GM21515 (cell line): ENCODE measurements at regions not wholly inside any gene's neighbourhood (a gene's known extent, or its start where the extent isn't known, plus 50 kb on each side); places are given as distances from the start of the nearest gene placed in this dataset.
"Not testable (repeated sequence)": the region's sequence is repeated elsewhere in the genome, so short reads cannot be mapped to it uniquely, and the experiment has no call there.

Source experiments
- ATAC-seq: cut with Tn5 transposase; IDR thresholded peaks from one replicate; pipeline ENCODE4 v1.9.1; 2021; ENCODE audit not compliant: unreplicated experiment

- no peak for ATAC-seq
Measured at GRCh38 chr6:137968901-137969300, 101.8 kb downstream of the TNFAIP3 start.

- no peak for ATAC-seq
Measured at GRCh38 chr6:137969874-137970273, 102.8 kb downstream of the TNFAIP3 start.

GRCh38 chr6:137970368-137970767, 103.3 kb downstream of the TNFAIP3 start:
- peak; percentile 65 for ATAC-seq

GRCh38 chr6:137973201-137973600, 106.1 kb downstream of the TNFAIP3 start:
- ATAC-seq, result no peak

DNA sequence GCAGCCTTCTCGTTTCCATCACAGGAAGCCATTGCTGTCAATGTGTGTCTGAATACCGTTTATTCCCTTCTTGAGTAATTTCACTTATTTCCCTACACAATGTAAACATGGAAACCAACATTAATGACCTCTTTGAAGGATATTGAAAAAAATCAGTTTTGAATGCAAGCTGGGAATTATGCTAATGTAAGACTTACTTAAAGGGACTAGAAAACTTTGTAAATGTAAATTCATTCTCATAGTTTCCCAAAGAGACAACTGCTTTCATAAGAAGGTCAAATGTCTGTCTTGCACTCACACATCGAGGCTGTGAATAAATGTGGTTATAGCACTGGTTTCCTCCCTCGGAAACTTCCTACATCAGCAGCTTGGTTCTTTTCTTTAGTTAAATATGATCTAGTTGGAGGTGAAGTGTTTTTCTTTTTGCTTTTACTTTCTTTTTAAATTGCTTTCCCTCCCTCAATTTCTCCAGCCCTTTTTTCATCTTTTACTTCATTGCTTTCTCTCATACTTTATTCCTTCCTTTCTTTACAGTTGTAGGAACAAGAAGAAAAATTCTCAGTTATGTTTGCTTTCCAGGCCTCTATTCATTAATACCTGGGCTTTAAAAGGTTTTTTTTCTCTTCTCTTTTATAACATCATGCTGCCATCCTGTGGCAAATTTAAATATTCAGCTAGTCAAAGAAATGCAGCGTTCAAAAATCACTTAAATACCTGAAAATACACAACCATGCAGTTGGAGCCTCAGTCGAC, 108.3 kb downstream of the TNFAIP3 start:
- no peak for ATAC-seq

- ATAC-seq, result no peak
Measured at GRCh38 chr6:137976430-137976829, 109.4 kb downstream of the TNFAIP3 start.

DNA sequence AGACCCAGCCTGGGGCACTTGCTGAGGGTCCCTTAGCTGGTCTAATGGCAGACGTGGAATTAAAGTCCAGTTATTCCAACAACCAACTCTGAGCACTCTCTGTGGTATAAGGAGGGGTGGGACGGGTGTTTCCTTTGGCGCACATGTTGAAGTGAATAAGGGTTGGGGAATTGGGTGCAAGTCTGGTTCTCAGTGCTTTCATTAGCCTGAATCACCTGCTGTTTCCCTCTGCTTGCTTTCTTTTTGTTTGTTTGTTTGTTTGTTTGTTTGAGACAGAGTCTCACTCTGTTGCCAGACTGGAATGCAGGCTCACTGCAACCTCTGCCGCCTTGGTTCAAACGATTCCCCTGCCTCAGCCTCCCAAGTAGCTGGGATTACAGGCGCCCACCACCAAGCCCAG, 110.1 kb downstream of the TNFAIP3 start:
- ATAC-seq, result no peak

- ATAC-seq, result no peak
Measured at GRCh38 chr6:137977814-137978213, 110.8 kb downstream of the TNFAIP3 start.

DNA sequence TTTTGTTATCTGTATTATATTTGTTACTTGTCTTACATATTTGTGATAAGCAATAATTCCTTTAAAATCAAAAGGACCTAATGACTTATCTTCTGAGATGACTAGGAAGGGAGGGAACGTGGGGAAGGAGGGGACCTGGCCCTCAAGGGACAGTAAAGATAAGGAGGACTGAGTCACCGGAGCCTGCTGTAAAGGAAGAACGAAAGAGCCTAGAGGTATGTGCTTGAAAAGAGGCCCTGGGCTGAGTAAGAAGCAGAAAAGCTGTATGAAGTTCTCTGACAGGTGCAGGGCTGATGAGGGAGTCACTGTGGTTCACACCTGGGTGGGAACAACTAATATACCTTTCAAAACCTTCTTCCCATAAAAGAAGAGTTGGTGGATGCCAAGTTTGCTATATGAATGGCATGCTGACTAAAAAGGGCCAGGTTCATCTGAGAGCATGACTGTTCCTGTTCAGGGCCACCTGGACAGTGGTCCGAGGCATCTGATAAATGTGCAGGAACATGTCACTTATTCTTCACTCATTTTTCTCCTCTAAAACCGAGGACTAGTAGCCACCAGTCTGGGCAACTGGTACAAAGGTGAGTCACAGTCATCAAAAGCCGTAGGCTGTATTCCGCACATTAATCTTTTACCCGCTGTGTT, 111.3 kb downstream of the TNFAIP3 start:
- peak; percentile 41 for ATAC-seq

- ATAC-seq, result not testable (repeated sequence)
Measured at GRCh38 chr6:137979263-137979662, 112.2 kb downstream of the TNFAIP3 start.

DNA sequence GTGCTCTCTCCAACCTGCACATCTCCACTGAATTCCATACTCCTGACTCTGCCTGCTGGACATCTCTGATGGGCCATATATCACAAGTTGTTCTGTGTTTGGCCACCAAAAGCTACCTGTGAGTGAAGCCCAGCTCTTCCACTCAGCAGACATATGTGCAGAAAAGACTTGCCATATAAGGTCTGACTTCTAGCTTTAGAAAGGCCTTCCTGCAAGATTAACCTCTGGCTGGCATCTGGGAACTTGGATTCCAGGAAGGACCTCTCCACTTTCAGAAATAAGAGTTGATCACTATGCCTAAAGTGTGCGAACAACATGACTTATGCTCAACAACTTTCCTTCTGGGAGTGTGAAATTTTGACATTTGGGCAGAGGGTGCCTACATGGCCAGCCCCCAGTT, 113.7 kb downstream of the TNFAIP3 start:
- no peak for ATAC-seq

DNA sequence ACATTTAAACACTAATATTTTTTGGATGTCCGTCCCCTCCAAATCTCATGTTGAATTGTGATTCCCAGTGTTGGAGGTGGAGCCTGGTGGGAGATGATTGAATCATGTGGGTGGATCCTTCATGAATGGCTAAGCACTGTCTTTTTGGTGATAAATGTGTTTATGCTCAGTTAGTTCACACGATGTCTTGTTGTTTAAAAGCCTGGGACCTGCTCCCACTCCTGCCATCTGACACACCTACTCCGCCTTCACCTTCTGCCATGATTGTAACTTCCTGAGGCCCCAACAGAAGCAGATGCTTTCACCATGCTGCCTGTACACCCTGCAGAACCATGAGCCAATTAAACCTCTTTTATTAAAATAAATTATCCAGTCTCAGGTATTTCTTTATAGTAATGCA, 114.7 kb downstream of the TNFAIP3 start:
- ATAC-seq, result no peak

DNA sequence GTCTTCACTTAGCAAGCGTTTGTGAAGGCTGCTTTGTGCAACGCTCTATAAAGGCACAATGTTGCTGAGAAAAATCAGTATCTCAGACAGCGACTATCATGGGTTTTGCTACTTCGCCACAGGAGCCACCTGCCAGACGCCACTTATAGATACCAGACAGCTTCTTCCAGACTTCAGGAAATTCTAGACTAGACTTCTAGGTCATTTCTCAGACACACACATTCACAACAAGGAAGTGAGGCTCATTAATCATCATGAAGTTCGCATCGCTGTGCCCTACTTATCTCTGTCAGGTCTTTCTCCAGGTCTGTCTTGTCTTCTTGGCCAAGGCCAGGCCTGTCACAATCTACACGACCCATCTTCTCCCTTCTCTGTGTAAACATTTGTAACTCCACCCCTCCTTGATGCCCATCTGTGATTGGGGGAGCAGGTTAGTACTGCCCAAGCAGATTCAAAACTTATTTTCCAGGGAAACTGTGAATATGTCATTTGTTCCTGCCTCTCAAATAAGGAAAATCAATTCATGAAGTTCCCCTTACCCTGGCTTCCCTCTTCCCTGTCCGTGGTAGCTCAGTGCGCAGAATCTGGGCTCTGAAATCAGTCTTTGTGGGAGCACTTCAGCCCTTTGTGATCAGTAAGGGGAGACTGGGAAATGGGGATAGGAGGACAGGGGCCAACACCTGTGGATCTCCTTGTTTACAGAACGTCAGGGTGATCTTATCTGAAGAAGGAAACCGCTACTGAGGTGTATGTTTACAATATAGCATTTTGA, 115.5 kb downstream of the TNFAIP3 start:
- no peak for ATAC-seq

GRCh38 chr6:137983269-137983668, 116.2 kb downstream of the TNFAIP3 start:
- no peak for ATAC-seq

- ATAC-seq, result no peak
Measured at GRCh38 chr6:137989664-137990063, 117.6 kb downstream of the PERP start.

DNA sequence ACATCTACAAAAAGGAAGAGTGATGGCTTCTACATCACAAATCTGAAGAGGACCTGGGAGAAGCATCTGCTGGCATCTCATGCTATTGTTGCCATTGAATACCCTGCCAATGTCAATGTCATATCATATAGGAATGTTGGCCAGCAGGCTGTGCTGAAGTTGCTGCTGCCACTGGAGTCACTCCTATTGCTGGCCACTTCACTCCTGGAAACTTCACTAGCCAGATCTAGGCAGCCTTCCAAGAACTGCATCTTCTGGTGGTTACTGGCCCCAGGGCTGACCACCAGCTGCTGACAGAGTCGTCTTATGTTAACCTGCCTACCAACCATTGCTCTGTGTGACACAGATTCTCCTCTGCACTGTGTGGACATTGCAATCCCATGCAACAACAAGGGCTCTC, 111.8 kb downstream of the PERP start:
- no peak for ATAC-seq

GRCh38 chr6:137998461-137999019, 108.7 kb downstream of the PERP start:
- ATAC-seq, result no peak

- no peak for ATAC-seq
Measured at GRCh38 chr6:137999815-138000214, 107.4 kb downstream of the PERP start.

GRCh38 chr6:138000941-138001340, 106.3 kb downstream of the PERP start:
- ATAC-seq, result no peak

DNA sequence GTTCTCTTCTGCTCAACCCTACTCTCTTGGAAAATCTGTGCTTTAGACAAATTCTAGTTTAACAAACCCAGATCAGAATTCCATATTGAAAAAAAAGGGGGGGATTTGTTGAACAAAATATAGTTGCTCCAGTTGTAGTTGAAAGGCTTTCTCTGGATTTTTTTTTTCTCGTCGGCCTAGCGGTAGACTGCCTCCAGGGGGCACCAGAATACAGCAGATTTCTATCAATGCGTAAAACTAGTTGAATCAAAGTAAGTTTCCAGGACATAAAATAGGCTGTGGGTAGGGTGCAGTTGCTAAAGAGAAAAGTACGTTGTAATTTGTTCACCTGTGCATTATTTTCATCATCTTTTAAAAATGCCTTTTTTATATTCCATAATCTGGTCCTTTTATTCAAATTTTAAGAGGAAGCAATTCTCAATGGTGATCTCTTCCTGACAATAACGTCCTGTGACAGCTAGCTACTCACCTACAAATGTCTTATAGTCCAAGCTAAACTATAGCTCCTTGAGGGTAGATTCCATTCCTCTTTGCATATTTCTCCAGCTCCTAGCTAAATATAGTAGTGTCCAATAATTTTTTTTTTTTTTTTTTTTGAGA, 105.4 kb downstream of the PERP start:
- ATAC-seq, result no peak
